ENCODE measurements at regions not wholly inside any gene's neighbourhood (a gene's known extent, or its start where the extent isn't known, plus 50 kb on each side); places are given as distances from the start of the nearest gene placed in this dataset.

DNA sequence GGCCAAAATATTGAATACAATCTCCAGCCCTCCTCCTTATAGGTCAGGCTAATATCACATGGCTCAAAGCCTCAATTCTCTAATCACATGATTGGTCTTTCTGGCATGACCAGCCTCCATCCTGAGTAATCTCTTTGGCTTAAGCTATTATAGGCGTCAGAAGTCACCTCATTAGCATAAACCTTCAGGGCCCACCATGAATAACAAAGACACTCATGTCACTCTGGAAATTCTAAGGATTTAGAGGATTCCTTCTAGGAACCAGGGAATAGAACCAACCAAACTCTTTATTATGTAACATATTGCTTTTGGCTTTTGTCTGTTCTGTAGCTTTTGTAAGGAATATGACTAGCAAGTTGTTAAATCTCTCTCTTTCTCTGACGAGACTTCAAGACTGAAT, 109.2 kb upstream of the IGFBP7 start:
- no peak overlapping the region for H3K4me3 ChIP-seq (ENCODE audit: low read length)
- DNase-seq (ENCODE audit: low read depth) = no peak
- TF ChIP-seq, protein P1, sequence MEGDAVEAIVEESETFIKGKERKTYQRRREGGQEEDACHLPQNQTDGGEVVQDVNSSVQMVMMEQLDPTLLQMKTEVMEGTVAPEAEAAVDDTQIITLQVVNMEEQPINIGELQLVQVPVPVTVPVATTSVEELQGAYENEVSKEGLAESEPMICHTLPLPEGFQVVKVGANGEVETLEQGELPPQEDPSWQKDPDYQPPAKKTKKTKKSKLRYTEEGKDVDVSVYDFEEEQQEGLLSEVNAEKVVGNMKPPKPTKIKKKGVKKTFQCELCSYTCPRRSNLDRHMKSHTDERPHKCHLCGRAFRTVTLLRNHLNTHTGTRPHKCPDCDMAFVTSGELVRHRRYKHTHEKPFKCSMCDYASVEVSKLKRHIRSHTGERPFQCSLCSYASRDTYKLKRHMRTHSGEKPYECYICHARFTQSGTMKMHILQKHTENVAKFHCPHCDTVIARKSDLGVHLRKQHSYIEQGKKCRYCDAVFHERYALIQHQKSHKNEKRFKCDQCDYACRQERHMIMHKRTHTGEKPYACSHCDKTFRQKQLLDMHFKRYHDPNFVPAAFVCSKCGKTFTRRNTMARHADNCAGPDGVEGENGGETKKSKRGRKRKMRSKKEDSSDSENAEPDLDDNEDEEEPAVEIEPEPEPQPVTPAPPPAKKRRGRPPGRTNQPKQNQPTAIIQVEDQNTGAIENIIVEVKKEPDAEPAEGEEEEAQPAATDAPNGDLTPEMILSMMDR (conservative IDR thresholded peaks at IDR 0.05; ENCODE audit: low read depth, low read length) = no peak

DNA sequence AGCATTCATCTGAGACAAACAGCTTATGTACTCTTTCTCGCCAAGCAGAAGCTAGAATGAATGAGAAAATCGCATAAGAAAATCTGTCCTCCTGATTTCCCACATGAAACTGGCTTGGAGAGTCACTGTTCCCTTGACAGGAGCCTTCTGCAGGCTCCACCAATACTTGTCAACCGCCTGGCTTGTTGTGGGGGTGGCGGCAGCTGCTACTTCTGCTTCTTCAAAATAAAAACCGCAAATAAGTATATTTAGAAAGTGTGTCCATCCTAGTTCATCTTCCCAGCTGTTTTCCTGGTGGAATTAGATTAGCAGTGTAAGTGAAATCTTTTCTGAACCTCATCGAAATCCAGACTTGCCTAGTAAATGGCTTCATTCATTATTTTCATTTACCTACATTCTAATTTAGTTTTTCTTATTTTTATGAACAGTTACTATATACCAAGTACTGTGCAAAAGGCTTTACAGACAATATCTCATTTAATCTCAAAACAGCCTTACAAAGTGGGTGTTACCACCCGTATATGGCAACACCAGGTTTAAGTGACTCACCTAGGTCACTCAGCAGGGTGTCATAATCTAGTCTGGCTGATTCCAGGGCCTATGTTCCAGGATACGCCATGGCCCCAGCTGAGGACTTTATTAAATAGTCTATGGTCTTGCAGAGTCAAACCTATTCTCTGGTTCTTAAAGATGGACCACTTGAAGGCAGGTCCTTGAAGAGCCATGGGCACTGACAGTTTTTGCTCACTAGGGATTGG, 104.6 kb upstream of the IGFBP7 start:
- H3K4me3 ChIP-seq (ENCODE audit: low read length) = no peak overlapping the region
- DNase-seq (ENCODE audit: low read depth) = no peak
- TF ChIP-seq, protein P1 (conservative IDR thresholded peaks at IDR 0.05; ENCODE audit: low read depth, low read length) = no peak

DNA sequence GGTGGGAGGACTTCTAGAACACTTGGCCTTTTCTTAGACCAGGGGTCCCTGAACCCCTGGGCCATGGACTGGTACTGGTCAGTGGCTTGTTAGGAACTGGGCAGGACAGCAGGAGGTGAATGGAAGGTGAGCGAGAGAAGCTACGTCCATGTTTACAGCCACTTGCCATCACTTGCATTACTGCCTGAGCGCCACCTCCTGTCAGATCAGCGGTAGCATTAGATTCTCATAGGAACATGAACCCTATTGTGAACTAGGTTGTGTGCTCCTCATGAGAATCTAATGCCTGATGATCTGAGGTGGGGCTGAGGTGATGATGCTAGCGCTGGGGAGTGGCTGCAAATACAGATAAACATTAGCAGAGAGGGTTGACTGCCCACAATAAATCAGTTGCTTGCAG, 100.9 kb upstream of the IGFBP7 start:
- TF ChIP-seq, protein P1 (conservative IDR thresholded peaks at IDR 0.05; ENCODE audit: low read depth, low read length) = no peak
- no peak for DNase-seq (ENCODE audit: low read depth)
- H3K4me3 ChIP-seq (ENCODE audit: low read length) = no peak overlapping the region

DNA sequence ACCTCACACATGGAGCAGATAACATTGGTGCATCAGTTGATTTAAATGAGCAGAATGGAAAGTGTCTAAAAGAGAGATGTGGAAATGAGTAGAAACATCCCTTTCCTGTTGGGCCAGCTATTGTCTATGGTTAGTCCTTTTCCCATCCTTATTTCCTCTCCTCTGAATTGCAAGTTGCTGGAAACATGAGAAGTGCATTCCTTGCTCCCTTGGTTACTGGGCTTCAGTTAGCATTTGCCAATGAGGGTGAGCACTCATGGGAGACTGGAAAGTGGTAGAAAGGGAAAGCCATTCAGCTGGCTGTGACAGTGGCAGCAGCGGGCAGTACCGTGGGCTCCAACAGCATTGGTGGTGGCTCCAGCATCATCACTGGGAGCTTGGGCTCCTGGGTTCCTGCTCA, 96.0 kb upstream of the IGFBP7 start:
- H3K4me3 ChIP-seq (ENCODE audit: low read length) = no peak overlapping the region
- TF ChIP-seq, protein P1 (conservative IDR thresholded peaks at IDR 0.05; ENCODE audit: low read depth, low read length) = no peak
- DNase-seq (ENCODE audit: low read depth) = no peak

DNA sequence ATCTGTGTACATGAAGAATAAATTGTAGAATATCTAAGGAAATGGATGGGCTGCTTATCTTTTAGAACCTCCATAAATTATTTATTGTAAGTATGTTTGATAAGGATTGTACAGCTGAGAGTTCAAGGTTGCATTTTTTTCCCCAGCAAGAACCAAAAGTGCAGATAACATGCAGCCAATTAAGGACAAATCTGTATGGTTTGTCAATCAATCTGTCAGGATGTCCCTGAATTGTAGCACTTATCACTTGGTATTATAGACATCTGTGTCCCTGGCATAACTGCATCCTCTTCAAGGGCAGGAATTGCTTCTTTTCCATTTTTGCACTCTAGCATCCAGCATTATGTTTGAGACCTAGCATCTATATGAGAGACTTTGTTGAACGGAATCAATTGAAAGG, 95.4 kb upstream of the IGFBP7 start:
- no peak for DNase-seq (ENCODE audit: low read depth)
- TF ChIP-seq, protein P1 (conservative IDR thresholded peaks at IDR 0.05; ENCODE audit: low read depth, low read length) = no peak
- H3K4me3 ChIP-seq (ENCODE audit: low read length) = no peak overlapping the region

DNA sequence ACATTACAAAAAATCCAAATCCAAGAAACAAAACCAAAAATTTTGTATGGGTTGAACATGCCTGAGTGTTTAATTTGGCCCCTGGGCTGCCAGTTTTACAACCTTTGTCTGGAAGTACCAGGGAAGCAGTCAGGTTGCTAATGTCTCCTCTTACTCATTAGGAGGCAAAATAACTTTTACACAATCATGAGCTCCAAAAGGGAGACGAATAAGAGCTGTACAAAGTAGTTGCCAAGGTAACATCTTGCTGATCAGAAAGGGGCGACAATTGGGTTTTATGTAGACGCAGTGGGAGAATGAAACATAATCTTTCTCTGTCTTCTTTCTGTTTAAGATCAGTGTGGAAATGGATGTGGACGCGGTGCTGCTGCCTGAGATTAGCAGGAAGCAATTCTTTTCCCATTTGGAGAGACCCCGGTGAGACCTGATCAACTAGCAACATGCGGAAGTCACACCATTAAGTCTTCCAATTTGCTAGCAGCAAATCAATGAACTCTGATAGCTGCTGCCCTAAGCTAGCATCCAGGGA, 90.7 kb upstream of the IGFBP7 start:
- TF ChIP-seq, protein P1 (conservative IDR thresholded peaks at IDR 0.05; ENCODE audit: low read depth, low read length) = no peak
- no peak overlapping the region for H3K4me3 ChIP-seq (ENCODE audit: low read length)
- DNase-seq (ENCODE audit: low read depth) = no peak

DNA sequence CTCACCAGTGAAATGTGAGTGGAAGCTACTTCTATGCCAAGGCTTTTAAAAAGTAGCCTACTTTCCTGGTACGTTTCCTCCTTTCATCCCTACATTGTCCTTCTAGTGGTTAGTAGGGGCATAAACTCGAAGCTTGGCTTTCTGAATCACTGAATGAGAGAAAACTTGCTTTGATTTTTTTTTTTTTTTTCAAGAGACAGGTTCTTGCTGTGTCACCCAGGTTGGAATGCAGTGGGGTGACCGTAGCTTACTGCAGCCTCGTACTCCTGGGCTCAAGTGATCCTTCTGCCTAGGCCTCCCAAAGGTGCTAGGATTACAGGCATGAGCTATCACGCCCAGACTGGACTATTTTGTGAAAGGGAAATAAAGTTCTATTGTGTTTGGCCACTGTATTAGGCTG, 89.1 kb upstream of the IGFBP7 start:
- DNase-seq (ENCODE audit: low read depth) = no peak
- TF ChIP-seq, protein P1 (conservative IDR thresholded peaks at IDR 0.05; ENCODE audit: low read depth, low read length) = no peak
- H3K4me3 ChIP-seq (ENCODE audit: low read length) = no peak overlapping the region
